ENCODE measurements at regions not wholly inside any gene's neighbourhood (a gene's known extent, or its start where the extent isn't known, plus 50 kb on each side); places are given as distances from the start of the nearest gene placed in this dataset.
A peak's percentile ranks its signal among the peaks of the same experiment; 100 is the strongest.

DNA sequence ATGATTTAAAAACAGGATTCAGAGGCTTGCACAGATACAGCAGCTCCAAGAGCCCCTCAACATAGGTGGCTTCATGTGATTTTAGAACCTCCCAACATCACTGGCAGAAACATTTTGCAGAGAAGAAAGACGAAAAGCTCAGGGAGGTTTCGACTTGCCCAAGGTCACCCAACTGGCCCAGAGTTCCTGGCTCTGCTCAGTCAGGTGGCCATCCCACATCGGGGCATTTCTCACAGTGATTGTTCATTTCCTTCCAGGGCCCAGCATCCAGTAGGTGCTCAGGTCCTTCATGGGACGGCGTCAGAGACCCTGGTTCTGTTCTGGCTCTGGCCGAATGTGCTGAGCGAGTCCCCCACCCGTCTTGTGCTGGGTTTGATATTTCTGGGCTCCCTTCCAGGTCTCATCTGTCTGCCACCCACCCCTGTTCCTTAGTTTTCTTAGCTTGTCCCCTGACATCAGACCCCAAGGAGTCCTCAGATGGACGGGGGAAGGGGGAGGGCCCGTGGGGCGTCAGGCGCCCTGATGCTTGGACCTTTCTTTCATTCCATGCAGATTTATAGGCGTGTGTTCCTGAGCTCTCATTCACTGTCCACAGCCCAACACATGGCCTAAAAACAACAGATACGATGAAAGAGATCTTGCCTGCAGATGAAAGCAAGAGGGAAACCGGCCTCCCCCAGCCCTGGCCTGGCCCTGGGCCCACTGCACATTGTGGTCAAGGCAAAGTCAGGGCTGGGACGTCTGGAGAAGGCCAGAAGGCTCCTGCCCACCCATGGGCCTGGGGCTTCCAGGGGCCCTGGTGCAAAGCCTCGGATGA lies 123.1 kb upstream of the ZBTB40 start:
- no peak overlapping the region for H3K4me3 ChIP-seq (replicated peaks in 1 of 2; ENCODE audit: low read depth in 2 of 2, low read length in 2 of 2)
- DNase-seq (ENCODE audit: low read depth in 2 of 2): no peak
- TF ChIP-seq, protein P1, sequence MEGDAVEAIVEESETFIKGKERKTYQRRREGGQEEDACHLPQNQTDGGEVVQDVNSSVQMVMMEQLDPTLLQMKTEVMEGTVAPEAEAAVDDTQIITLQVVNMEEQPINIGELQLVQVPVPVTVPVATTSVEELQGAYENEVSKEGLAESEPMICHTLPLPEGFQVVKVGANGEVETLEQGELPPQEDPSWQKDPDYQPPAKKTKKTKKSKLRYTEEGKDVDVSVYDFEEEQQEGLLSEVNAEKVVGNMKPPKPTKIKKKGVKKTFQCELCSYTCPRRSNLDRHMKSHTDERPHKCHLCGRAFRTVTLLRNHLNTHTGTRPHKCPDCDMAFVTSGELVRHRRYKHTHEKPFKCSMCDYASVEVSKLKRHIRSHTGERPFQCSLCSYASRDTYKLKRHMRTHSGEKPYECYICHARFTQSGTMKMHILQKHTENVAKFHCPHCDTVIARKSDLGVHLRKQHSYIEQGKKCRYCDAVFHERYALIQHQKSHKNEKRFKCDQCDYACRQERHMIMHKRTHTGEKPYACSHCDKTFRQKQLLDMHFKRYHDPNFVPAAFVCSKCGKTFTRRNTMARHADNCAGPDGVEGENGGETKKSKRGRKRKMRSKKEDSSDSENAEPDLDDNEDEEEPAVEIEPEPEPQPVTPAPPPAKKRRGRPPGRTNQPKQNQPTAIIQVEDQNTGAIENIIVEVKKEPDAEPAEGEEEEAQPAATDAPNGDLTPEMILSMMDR (IDR thresholded peaks at IDR 0.05; ENCODE audit: low read depth, low read length): no peak

DNA sequence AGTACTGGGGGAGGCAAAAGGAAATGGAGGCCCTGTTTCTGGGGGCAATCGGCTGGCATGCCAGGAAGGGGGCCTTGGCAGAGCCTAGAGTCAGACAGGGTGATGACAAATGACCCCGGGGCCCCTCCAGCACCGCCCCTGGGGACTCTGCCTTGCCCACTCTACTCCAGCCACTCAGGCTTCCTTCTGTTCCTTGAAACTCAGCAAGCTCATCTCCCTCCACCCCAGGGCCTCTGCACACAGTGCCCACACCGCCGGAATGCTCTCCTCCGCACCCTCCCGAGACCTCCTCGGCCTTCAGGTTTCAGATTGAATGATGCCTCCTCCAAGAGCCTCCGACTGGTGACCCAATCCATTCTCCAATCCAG lies 122.5 kb upstream of the ZBTB40 start:
- TF ChIP-seq, protein P1 (IDR thresholded peaks at IDR 0.05; ENCODE audit: low read depth, low read length): no peak
- DNase-seq (ENCODE audit: low read depth in 2 of 2): no peak

DNA sequence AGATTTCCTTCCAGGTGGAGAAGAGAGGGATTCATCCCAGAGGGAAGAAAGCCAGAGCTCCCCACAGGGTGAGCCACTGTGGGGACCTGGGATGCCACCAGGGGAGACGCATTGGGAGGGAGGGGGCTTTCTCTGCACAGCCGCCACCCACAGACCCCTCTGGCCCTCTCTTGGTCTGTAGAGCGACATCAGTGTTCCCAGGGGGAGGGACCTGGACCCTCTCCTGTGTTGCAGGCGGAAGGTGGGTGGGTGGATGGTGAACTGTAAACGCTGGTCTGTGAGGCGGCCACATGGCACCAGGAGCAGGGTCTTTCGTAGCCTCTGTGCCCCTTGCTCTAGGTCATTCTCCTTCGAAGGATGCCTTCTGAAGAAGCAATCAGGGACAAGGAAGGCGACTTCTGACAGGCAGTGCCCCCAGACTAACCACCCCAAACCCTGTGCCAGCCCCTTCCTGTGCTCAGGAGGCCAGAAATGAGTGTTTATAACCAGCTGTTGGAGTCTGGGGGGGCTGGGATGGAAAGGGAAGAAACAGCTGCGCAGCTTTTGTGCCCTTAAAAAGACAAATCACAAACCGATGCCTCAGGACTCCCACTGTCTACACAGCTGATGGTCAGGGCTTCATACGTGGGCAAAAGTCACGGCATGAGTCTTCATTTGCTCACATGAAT lies 121.4 kb upstream of the ZBTB40 start:
- TF ChIP-seq, protein P1 (IDR thresholded peaks at IDR 0.05; ENCODE audit: low read depth, low read length): no peak
- no peak overlapping the region for H3K4me3 ChIP-seq (replicated peaks in 1 of 2; ENCODE audit: low read depth in 2 of 2, low read length in 2 of 2)
- no peak for DNase-seq (ENCODE audit: low read depth in 2 of 2)

More for the DNA sequence above, 122.5 kb upstream of the ZBTB40 start:
- H3K4me3 ChIP-seq (replicated peaks in 1 of 2; ENCODE audit: low read depth in 2 of 2, low read length in 2 of 2): no peak overlapping the region

DNA sequence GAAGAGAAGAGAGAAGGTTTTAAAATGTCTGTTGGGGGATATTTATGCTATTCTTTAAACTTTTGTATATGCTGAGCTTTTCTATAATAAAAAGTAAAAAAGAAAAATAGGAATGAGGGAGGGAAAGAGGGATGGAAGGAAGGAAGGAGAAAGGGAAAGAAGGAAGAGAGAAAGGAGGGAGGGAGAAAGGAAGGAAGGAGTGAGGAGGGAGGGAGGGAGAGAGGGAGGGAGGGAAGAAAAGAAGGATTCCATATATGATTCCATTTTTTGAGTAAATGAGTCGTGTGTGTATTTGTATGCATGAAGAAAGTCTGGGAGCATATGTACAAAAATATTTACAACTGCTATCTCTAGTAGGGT lies 120.9 kb upstream of the ZBTB40 start:
- no peak overlapping the region for H3K4me3 ChIP-seq (replicated peaks in 1 of 2; ENCODE audit: low read depth in 2 of 2, low read length in 2 of 2)
- no peak for DNase-seq (ENCODE audit: low read depth in 2 of 2)
- TF ChIP-seq, protein P1 (IDR thresholded peaks at IDR 0.05; ENCODE audit: low read depth, low read length): no peak

DNA sequence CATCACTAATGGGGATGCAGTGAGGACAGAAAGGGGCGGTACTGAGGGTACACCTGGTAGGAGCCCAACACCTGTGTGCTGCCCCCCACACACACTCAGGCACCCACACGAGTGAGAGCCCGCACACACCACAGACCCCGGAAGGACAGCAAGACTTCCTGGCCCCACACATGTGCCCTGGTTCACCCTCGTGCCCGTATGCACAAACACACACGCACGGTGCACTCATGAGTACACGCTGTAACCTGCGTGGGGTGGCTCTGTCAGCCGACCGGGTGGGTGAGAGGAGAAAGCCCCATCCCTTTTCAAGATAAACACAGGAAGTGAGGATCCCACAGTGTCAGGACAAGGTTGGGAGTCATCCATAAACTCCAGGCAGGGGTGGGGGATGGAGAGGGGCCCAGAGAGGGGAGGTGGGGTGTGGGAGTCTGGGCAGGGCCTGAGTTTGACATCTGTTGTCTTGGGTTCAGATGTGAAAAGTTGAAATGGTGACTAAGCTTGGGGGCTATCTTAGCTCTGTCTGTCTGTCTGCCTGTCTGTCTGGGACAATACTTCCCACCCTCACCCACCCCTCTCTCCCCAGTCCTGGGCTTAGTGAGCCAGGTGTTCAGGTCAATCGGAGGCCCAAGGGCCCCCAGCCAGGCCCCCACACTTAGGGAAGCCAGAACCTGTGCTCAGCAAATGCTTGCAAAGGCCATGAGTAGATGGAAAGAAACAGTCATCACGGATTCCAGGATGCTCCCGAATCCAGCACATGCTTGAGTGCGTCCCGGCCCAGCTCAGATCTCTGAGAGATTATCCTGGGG lies 119.8 kb upstream of the ZBTB40 start:
- DNase-seq (ENCODE audit: low read depth in 2 of 2): no peak
- H3K4me3 ChIP-seq (replicated peaks in 1 of 2; ENCODE audit: low read depth in 2 of 2, low read length in 2 of 2): no peak overlapping the region
- TF ChIP-seq, protein P1 (IDR thresholded peaks at IDR 0.05; ENCODE audit: low read depth, low read length): no peak

DNA sequence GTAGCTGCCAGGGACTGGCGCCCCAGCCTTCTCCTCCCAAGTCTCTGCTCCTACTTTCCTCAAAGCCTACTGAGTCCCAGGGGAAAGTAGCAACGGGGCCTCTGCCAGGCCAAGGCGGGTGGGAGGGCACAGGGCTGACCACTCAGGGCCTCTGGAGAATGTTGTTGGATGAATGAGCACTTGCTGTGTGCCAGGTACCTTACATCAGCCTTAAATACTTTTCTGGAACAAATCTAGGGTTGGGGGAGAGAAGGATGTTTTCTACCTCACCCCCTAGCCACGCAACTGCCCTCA lies 119.3 kb upstream of the ZBTB40 start:
- DNase-seq (ENCODE audit: low read depth in 2 of 2): peak in 1 of 2 donors; percentile 5
- TF ChIP-seq, protein P1 (IDR thresholded peaks at IDR 0.05; ENCODE audit: low read depth, low read length): no peak
- no peak overlapping the region for H3K4me3 ChIP-seq (replicated peaks in 1 of 2; ENCODE audit: low read depth in 2 of 2, low read length in 2 of 2)

Data from cardiac fibroblast (primary cell).